ENCODE measurements at regions not wholly inside any gene's neighbourhood (a gene's known extent, or its start where the extent isn't known, plus 50 kb on each side); places are given as distances from the start of the nearest gene placed in this dataset.

DNA sequence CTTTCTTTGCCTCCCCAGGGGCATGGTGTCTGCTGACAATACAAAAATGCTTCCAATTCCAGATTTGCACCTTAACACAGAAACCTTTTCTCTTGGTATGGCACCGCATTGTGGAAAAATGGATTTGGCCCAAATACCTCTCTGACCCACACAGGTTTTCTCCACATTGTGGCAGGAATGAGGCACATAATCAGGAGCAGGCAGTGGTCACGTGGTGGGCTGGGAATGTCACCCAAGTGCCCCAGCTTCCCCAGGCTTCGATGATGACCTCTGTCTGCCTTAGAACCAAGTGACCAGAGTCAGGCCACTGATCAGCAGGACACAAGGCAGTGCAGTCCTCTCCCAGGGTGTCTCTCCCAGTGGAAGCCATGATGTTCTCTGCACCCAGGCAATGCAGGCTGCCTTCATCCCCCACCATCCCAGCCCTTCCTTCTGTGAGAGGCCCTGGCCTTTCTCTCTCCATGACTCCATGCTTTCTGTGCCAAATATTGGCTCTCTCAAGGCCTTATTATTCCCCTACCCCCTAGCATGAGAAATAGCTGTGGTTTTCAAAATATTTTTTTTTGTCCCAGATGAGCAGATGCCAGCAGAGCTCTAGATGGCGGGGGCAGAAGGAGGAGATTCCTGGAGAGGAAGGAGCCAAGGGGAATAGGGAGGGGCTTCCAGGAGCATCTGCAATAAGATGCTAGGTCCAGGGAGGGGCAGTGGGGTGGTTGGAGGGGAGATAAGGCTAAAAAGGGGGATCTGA, 198.9 kb downstream of the ACKR3 start:
- no peaks in the 10 kb centered on the region for H3K36me3 ChIP-seq (ENCODE audit: control insufficient read depth in 2 of 3, insufficient read depth in 3 of 3, low read length in 3 of 3)
- H3K4me1 ChIP-seq (ENCODE audit: control insufficient read depth in 2 of 2, insufficient read depth in 2 of 2, low read length in 2 of 2): no peaks in the 10 kb centered on the region
- no peak overlapping the region for H3K27ac ChIP-seq (ENCODE audit: low read depth, low read length)
- Mint-ChIP-seq H3K27ac (no peak overlapping the region), H3K36me3 (peaks cover 0 to 4% (median 0%) of the 10 kb centered on the region in 5 donors), H3K9me3 (peaks cover 0 to 5% (median 0%) of the 10 kb centered on the region in 11 donors), H3K4me3 (no peak overlapping the region), H3K4me1 (no peaks in the 10 kb centered on the region), H3K27me3 (peaks cover 0 to 19% (median 9%) of the 10 kb centered on the region in 5 donors)
- no peaks in the 10 kb centered on the region for H3K27me3 ChIP-seq (ENCODE audit: control insufficient read depth in 2 of 2, insufficient read depth in 2 of 2, low read length in 2 of 2)
- ATAC-seq: no peak
- H3K4me3 ChIP-seq (ENCODE audit: low read length): no peak overlapping the region
- ChIA-PET POLR2A (no interaction called here), CTCF (no interaction called here)
- no peak for DNase-seq
- intact Hi-C loops (cut with micrococcal nuclease): no loop called here
- H3K9me3 ChIP-seq (ENCODE audit: control insufficient read depth in 2 of 3, low read length in 3 of 3): no peaks in the 10 kb centered on the region

DNA sequence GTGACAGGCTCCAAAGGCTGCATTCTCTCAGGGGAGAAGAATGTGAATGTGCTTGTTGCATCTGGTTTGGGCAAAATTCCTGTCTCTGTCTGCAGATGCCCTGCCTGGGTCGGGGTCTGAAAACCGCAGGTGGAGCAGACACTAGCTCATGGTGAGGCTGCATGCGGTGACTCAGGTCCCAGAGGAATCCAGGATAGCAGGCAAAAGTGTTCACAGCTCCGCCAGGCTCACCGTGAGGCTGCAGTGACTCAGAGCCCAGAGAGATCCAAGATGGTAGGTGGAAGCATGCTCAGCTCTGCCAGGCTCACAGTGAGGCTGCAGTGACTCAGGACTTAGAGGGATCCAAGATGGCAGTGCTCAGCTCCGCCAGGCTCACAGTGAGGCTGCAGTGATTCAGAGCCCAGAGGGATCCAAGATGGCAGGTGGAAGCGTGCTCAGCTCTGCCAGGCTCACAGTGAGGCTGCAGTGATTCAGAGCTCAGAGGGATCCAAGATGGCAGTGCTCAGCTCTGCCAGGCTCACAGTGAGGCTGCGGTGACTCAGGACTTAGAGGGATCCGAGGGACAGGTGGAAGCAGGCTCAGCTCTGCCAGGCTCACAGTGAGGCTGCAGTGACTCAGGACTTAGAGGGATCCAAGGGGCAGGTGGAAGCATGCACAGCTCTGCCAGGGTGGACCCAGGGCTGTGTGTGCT, 200.5 kb downstream of the ACKR3 start:
- Mint-ChIP-seq H3K9me3 (peaks cover 0 to 5% (median 0%) of the 10 kb centered on the region in 11 donors), H3K27ac (no peak overlapping the region), H3K4me3 (no peak overlapping the region), H3K4me1 (no peaks in the 10 kb centered on the region), H3K36me3 (peaks cover 0 to 4% (median 0%) of the 10 kb centered on the region in 5 donors), H3K27me3 (peaks cover 0 to 19% (median 9%) of the 10 kb centered on the region in 5 donors)
- intact Hi-C loops (cut with micrococcal nuclease): no loop called here
- H3K4me3 ChIP-seq (ENCODE audit: low read length): no peak overlapping the region
- no peaks in the 10 kb centered on the region for H3K36me3 ChIP-seq (ENCODE audit: control insufficient read depth in 2 of 3, insufficient read depth in 3 of 3, low read length in 3 of 3)
- CTCF ChIA-PET: no interaction called here
- no peak overlapping the region for H3K27ac ChIP-seq (ENCODE audit: low read depth, low read length)
- no peaks in the 10 kb centered on the region for H3K9me3 ChIP-seq (ENCODE audit: control insufficient read depth in 2 of 3, low read length in 3 of 3)
- POLR2A ChIA-PET: no interaction called here
- no peaks in the 10 kb centered on the region for H3K27me3 ChIP-seq (ENCODE audit: control insufficient read depth in 2 of 2, insufficient read depth in 2 of 2, low read length in 2 of 2)
- DNase-seq: no peak
- no peak for ATAC-seq
- H3K4me1 ChIP-seq (ENCODE audit: control insufficient read depth in 2 of 2, insufficient read depth in 2 of 2, low read length in 2 of 2): no peaks in the 10 kb centered on the region

DNA sequence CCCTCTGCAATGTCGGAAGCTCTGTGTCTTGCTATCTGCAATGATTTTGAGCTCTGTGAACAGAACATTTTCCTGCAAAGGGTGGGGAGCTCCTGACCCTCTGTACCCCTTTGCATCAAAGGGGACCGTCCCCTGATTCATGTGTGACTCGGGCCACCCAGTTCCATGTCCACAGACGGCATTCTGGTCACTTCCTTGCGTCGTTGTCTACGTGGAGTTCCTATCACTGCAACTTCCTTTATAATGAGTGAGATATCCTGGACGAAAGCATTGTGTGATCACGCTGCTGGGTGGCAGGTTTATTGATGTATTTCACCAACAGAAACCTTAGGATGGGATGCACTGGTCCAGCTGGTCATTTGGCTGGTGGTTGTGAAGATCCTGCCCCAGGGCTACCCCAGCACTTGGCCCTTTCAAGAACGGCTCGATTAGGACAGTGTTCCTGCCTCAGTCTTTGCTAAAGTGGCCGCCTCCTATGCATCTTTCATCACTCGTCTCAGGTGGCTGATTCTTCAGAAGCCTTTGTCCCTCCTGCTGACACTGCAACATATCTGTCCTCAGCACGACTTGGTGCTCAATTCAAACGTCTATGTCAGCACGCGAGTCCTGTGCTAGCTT, 202.7 kb downstream of the ACKR3 start:
- no peak overlapping the region for H3K27ac Mint-ChIP-seq
- H3K36me3 Mint-ChIP-seq: peaks cover 0 to under 1% (median 0%) of the 10 kb centered on the region in 5 donors
- Histone ChIP-seq H3K27ac (ENCODE audit: low read depth, low read length) (no peak overlapping the region), H3K9me3 (ENCODE audit: control insufficient read depth in 2 of 3, low read length in 3 of 3) (no peaks in the 10 kb centered on the region), H3K4me3 (ENCODE audit: low read length) (no peak overlapping the region), H3K36me3 (ENCODE audit: control insufficient read depth in 2 of 3, insufficient read depth in 3 of 3, low read length in 3 of 3) (no peaks in the 10 kb centered on the region), H3K27me3 (ENCODE audit: control insufficient read depth in 2 of 2, insufficient read depth in 2 of 2, low read length in 2 of 2) (no peaks in the 10 kb centered on the region), H3K4me1 (ENCODE audit: control insufficient read depth in 2 of 2, insufficient read depth in 2 of 2, low read length in 2 of 2) (no peaks in the 10 kb centered on the region)
- intact Hi-C loops (cut with micrococcal nuclease): no loop called here
- peaks cover 0 to 1% (median 0%) of the 10 kb centered on the region in 11 donors for H3K9me3 Mint-ChIP-seq
- POLR2A ChIA-PET: no interaction called here
- H3K4me1 Mint-ChIP-seq: no peaks in the 10 kb centered on the region
- ATAC-seq: no peak
- no peak overlapping the region for H3K4me3 Mint-ChIP-seq
- CTCF ChIA-PET: no interaction called here
- peaks cover 0 to 17% (median 10%) of the 10 kb centered on the region in 5 donors for H3K27me3 Mint-ChIP-seq
- no peak for DNase-seq

DNA sequence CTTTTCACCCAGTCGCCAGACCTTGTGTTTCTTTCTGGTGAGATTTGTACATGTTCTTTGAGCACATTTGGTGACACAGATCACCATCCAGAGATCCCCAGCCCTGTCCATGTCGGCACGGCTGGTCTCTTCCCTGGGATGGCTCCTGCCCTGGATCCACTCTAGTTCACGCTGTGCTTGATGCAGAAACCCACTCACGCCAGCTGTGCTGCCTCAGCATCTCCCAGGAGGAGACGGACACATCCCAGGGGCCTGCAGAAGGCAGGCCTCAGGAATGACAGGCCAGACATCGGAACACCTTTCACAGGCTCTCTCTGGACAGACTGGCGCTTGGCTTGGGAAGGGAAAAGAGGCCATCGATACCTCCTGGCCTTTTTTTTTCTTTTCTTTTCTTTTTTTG, 203.6 kb downstream of the ACKR3 start:
- intact Hi-C loops (cut with micrococcal nuclease): no loop called here

DNA sequence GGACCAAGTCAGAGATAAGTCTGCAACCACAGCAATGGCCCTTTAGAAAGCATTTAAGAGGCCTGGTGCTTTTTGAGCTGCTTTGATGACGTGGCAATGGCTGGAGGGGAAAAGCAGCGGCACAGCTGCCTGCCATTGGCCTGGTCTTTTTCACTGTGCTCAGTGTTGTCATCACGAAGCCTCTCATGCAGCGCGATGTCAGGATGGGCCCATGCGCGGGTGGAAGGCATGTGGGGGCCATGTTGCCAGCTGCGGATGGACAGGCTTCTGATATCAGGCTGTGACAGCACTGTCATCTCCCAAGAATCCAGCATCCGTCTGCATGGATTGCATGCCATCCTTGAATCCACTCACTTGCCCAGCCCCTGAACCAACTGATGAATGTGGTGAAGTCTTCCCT, 204.5 kb downstream of the ACKR3 start:
- DNase-seq: no peak
- Mint-ChIP-seq H3K27me3 (peaks cover 0 to 12% (median 10%) of the 10 kb centered on the region in 5 donors), H3K27ac (no peak overlapping the region), H3K4me3 (no peak overlapping the region), H3K36me3 (no peaks in the 10 kb centered on the region), H3K4me1 (no peaks in the 10 kb centered on the region), H3K9me3 (peaks cover 0 to 1% (median 0%) of the 10 kb centered on the region in 11 donors)
- Histone ChIP-seq H3K4me3 (ENCODE audit: low read length) (no peak overlapping the region), H3K36me3 (ENCODE audit: control insufficient read depth in 2 of 3, insufficient read depth in 3 of 3, low read length in 3 of 3) (no peaks in the 10 kb centered on the region), H3K27me3 (ENCODE audit: control insufficient read depth in 2 of 2, insufficient read depth in 2 of 2, low read length in 2 of 2) (no peaks in the 10 kb centered on the region), H3K27ac (ENCODE audit: low read depth, low read length) (no peak overlapping the region), H3K9me3 (ENCODE audit: control insufficient read depth in 2 of 3, low read length in 3 of 3) (no peaks in the 10 kb centered on the region), H3K4me1 (ENCODE audit: control insufficient read depth in 2 of 2, insufficient read depth in 2 of 2, low read length in 2 of 2) (no peaks in the 10 kb centered on the region)
- no peak for ATAC-seq
- CTCF ChIA-PET: no interaction called here
- POLR2A ChIA-PET: no interaction called here
- intact Hi-C loops (cut with micrococcal nuclease): no loop called here

More for the DNA sequence above, 203.6 kb downstream of the ACKR3 start:
- no peaks in the 10 kb centered on the region for H3K4me1 ChIP-seq (ENCODE audit: control insufficient read depth in 2 of 2, insufficient read depth in 2 of 2, low read length in 2 of 2)
- DNase-seq (no peak), ATAC-seq (no peak)
- Mint-ChIP-seq H3K36me3 (no peaks in the 10 kb centered on the region), H3K9me3 (peaks cover 0 to 1% (median 0%) of the 10 kb centered on the region in 11 donors), H3K4me3 (no peak overlapping the region), H3K27me3 (peaks cover 0 to 15% (median 10%) of the 10 kb centered on the region in 5 donors), H3K4me1 (no peaks in the 10 kb centered on the region), H3K27ac (no peak overlapping the region)
- H3K4me3 ChIP-seq (ENCODE audit: low read length): no peak overlapping the region
- H3K27me3 ChIP-seq (ENCODE audit: control insufficient read depth in 2 of 2, insufficient read depth in 2 of 2, low read length in 2 of 2): no peaks in the 10 kb centered on the region
- no peaks in the 10 kb centered on the region for H3K9me3 ChIP-seq (ENCODE audit: control insufficient read depth in 2 of 3, low read length in 3 of 3)
- POLR2A ChIA-PET: no interaction called here
- CTCF ChIA-PET: interaction anchor here (0.5 kb wide), 1 partner anchor 8 kb away, joined by 3 read pairs; no protein-coding TSS in a partner anchor
- no peaks in the 10 kb centered on the region for H3K36me3 ChIP-seq (ENCODE audit: control insufficient read depth in 2 of 3, insufficient read depth in 3 of 3, low read length in 3 of 3)
- H3K27ac ChIP-seq (ENCODE audit: low read depth, low read length): no peak overlapping the region

DNA sequence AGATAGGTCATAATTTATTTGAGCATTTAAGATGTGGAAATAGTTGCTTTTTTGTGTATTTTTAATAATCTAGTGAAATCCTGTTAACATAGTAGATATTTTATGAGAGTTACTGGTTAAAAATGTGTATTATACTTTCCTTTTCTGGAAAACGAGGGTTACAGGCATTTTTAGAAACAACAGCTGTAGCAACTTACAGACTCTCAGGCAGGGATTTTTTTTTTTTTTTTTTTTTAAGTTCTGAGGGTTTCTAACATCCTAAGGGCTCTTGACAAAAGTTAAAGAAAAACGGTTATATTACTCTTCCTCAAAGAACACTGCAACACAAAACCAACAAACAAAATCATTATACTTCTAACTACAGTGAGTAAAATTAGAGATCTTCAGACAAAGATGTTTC, 205.9 kb downstream of the ACKR3 start:
- H3K4me1 ChIP-seq (ENCODE audit: control insufficient read depth in 2 of 2, insufficient read depth in 2 of 2, low read length in 2 of 2): no peaks in the 10 kb centered on the region
- H3K36me3 ChIP-seq (ENCODE audit: control insufficient read depth in 2 of 3, insufficient read depth in 3 of 3, low read length in 3 of 3): no peaks in the 10 kb centered on the region
- H3K4me3 ChIP-seq (ENCODE audit: low read length): no peak overlapping the region
- ATAC-seq (no peak), DNase-seq (no peak)
- CTCF ChIA-PET: no interaction called here
- intact Hi-C loops (cut with micrococcal nuclease): no loop called here
- POLR2A ChIA-PET: no interaction called here
- Mint-ChIP-seq H3K36me3 (no peaks in the 10 kb centered on the region), H3K4me1 (no peaks in the 10 kb centered on the region), H3K27ac (no peak overlapping the region), H3K27me3 (peaks cover 0 to 12% (median 2%) of the 10 kb centered on the region in 5 donors), H3K9me3 (no peaks in the 10 kb centered on the region), H3K4me3 (no peak overlapping the region)
- H3K27ac ChIP-seq (ENCODE audit: low read depth, low read length): no peak overlapping the region
- H3K27me3 ChIP-seq (ENCODE audit: control insufficient read depth in 2 of 2, insufficient read depth in 2 of 2, low read length in 2 of 2): no peaks in the 10 kb centered on the region
- H3K9me3 ChIP-seq (ENCODE audit: control insufficient read depth in 2 of 3, low read length in 3 of 3): no peaks in the 10 kb centered on the region
